GM13977 (cell line): ENCODE measurements at regions not wholly inside any gene's neighbourhood (a gene's known extent, or its start where the extent isn't known, plus 50 kb on each side); places are given as distances from the start of the nearest gene placed in this dataset.

Source experiments
- DNase-seq: peaks from one replicate; pipeline ENCODE4 v3.0.0; 2012; ENCODE audit warnings: low spot score
- in situ Hi-C: fragments of 300-500 bp; cut with MboI; formaldehyde crosslinking; loops from one replicate; pipeline ENCODE4 v1.12.0; 2022; ENCODE audit warnings: low sequenced_read_pairs, low pct_unique_long_range_greater_than_20kb, mixed read lengths, inconsistent platforms; ENCODE audit not compliant: unreplicated experiment
- TF ChIP-seq, protein P1 (sequence below): IDR thresholded peaks from 2 replicates; pipeline ENCODE4 v1.5.1; 2012; ENCODE audit warnings: mild to moderate bottlenecking, control low read depth; ENCODE audit not compliant: insufficient read depth; ENCODE audit errors: extremely low read depth, missing control alignments

DNA sequence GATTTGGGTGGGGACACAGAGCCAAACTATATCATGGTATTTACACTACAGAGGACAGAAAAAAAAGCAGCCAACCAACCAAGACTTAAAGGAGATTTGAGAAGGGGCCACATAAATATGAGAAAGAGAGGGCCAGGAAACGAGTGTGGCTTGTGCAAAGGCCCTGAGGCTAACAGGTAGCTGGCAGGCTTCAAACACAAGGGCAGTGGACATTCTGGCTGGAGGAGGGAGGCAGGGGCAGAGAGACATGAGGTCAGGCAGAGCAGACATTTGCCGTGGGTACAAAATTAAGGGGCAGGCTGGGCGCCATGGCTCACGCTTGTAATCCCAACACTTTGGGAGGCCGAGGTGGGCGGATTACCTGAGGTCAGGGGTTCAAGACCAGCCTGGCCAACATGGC is 278.7 kb downstream of the FOXO1 start:
- DNase-seq: no peak
- TF ChIP-seq, protein P1, sequence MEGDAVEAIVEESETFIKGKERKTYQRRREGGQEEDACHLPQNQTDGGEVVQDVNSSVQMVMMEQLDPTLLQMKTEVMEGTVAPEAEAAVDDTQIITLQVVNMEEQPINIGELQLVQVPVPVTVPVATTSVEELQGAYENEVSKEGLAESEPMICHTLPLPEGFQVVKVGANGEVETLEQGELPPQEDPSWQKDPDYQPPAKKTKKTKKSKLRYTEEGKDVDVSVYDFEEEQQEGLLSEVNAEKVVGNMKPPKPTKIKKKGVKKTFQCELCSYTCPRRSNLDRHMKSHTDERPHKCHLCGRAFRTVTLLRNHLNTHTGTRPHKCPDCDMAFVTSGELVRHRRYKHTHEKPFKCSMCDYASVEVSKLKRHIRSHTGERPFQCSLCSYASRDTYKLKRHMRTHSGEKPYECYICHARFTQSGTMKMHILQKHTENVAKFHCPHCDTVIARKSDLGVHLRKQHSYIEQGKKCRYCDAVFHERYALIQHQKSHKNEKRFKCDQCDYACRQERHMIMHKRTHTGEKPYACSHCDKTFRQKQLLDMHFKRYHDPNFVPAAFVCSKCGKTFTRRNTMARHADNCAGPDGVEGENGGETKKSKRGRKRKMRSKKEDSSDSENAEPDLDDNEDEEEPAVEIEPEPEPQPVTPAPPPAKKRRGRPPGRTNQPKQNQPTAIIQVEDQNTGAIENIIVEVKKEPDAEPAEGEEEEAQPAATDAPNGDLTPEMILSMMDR: no peak
- in situ Hi-C loops: no loop called here

DNA sequence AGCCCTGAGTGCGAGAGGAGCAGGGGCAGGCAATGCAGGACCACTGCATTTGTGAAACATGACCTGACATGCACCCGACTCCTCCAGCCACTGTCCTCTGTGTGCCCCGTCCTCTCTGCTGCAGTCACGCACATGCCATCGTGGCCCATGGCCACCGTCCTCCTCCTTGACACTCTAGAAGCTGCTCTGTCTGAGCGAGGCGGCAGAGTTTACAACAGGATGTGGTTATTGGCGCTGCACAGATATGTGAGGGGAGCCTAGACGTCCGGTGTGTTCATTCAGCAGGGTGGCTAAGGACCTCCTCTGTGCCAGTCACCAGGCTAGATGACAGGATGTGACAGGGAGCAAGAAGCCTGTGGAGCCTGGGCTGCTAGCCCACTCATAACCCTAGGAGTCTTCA is 277.8 kb downstream of the FOXO1 start:
- peak; percentile 58 for DNase-seq
- TF ChIP-seq, protein P1: no peak
- in situ Hi-C loops: no loop called here

DNA sequence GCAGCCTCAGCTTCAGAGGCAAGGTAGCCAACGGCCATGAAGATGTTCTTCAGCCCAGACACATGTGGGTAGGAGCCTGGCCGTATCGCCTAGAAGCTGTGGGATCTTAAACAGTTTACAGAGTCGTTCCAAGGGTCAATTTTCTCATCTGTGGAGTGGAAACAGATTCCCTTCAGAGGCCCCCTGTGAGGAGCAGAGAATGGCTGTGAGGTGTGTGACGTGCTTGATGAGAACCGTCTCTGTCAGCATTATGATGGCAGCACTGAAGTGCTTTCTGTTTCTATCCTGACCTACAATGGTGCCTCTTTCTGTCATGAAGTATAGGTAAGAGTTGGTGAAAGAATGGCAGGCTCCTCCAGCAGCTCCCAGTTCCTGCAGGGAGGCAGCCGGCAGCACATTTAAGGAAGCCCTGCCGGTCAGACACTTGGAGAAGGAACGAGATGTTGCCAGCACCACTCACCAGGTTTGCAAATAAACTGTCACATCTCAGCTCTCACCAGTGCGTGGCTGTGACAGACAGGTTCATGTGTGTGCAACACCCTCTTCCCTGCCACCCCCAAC is 277.3 kb downstream of the FOXO1 start:
- in situ Hi-C loops: no loop called here
- DNase-seq: no peak
- TF ChIP-seq, protein P1: no peak

DNA sequence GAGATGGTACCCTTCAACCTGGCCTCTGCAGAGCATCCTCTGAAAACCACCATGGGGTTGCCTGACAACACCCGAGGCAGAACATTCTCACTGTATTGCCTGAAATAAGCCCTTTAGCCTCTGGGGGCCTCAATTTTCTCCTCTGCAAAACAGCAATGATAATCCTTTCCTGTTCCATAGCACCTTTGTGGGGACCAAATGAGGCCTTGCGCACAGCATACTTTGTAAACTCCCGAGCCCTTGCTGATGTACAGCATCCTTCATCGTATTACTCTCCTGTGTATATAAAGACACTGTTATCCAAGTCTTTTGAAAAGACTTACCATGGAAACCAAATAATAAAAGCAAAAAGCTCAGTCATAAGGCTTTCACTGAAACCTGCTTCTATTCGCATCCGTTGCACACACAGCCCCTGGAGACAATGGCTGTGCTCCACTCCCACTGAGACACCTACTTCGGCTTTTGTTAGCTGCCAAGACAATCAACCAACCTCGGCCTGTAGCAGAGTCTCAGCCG is 276.0 kb downstream of the FOXO1 start:
- no peak for DNase-seq
- in situ Hi-C loops: no loop called here
- TF ChIP-seq, protein P1: no peak

DNA sequence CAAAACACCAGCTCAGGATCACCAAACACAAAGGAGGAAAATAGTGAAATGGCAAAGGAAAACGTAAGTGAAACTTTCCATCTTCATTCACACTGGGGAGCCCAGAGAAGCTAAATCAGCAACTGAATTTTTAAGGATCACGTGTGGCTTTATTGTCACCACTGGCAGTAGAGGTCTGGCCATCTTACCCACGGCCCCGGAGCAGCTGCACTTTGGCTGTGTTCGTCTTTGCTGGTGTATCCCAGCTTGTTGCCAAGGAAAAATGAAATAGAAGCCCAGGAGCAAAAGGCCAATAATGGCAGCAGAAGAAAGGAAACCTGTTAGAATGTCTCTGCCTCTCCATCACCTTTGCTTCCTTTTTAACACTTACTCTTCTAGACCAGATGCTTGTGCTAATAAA is 274.7 kb downstream of the FOXO1 start:
- in situ Hi-C loops: no loop called here
- no peak for DNase-seq
- TF ChIP-seq, protein P1: no peak

DNA sequence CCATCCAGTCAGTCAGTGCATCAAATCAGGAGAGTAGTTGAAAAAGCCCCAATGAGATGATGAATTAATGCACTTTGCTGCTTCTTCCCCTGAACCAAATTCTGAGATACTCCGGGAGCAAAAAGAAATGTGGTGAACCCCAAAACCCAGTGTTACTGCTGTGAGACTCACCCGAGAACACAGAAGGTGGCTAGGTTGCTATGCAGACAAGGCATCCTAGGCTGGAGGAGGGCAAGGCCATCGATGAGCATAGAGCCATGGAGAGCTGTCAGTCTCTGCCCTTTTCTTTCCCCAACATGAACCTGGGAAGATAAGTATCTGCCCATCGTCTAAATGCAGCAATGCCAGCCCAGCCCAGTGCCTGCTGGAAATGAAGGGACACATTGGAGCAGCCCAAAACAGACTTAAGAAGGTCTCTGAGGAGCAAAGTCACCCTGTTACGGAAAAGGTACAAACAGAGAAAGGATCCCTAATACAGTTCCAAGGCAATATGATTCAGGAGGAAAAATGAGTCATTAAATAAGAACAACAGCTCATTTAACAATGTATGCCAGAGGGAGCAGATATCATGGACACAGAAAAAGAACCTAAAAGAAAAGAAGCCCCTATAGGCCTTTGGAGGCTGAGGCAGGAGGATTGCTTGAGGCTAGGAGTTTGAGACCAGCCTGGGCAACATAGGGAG is 272.0 kb downstream of the FOXO1 start:
- in situ Hi-C loops: no loop called here
- DNase-seq: no peak
- TF ChIP-seq, protein P1: no peak
